ENCODE measurements at regions not wholly inside any gene's neighbourhood (a gene's known extent, or its start where the extent isn't known, plus 50 kb on each side); places are given as distances from the start of the nearest gene placed in this dataset.
A peak's percentile ranks its signal among the peaks of the same experiment; 100 is the strongest.

- DNase-seq = peak; percentile 52
Measured at GRCh38 chr4:14867847-14868246, 134.4 kb upstream of the CPEB2 start.

- DNase-seq = no peak
Measured at GRCh38 chr4:14868426-14869395, 133.6 kb upstream of the CPEB2 start.

GRCh38 chr4:14871676-14872430, 130.4 kb upstream of the CPEB2 start:
- no peak for DNase-seq

GRCh38 chr4:14874990-14875389, 127.3 kb upstream of the CPEB2 start:
- DNase-seq = no peak

- DNase-seq = no peak
Measured at GRCh38 chr4:14877246-14878225, 124.7 kb upstream of the CPEB2 start.

GRCh38 chr4:14878681-14879080, 123.6 kb upstream of the CPEB2 start:
- no peak for DNase-seq

GRCh38 chr4:14879683-14880082, 122.6 kb upstream of the CPEB2 start:
- DNase-seq = peak; percentile 14

GRCh38 chr4:14880805-14881204, 121.5 kb upstream of the CPEB2 start:
- DNase-seq = no peak

GRCh38 chr4:14883166-14883565, 119.1 kb upstream of the CPEB2 start:
- no peak for DNase-seq

GRCh38 chr4:14883661-14884060, 118.6 kb upstream of the CPEB2 start:
- DNase-seq = no peak

GRCh38 chr4:14887842-14888433, 114.3 kb upstream of the CPEB2 start:
- DNase-seq = no peak

GRCh38 chr4:14888790-14889572, 113.3 kb upstream of the CPEB2 start:
- DNase-seq = no peak

GRCh38 chr4:14892563-14892962, 109.7 kb upstream of the CPEB2 start:
- DNase-seq = no peak

- DNase-seq = no peak
Measured at GRCh38 chr4:14893713-14894112, 108.6 kb upstream of the CPEB2 start.

GRCh38 chr4:14894392-14895292, 107.6 kb upstream of the CPEB2 start:
- DNase-seq = no peak

GRCh38 chr4:14896656-14897175, 105.6 kb upstream of the CPEB2 start:
- DNase-seq = no peak

GRCh38 chr4:14897217-14897616, 105.1 kb upstream of the CPEB2 start:
- DNase-seq = no peak

- no peak for DNase-seq
Measured at GRCh38 chr4:14898989-14899388, 103.3 kb upstream of the CPEB2 start.

- no peak for DNase-seq
Measured at GRCh38 chr4:14902342-14902741, 99.9 kb upstream of the CPEB2 start.

- no peak for DNase-seq
Measured at GRCh38 chr4:14903321-14903720, 99.0 kb upstream of the CPEB2 start.
